H1 (cell line): ENCODE measurements at regions not wholly inside any gene's neighbourhood (a gene's known extent, or its start where the extent isn't known, plus 50 kb on each side); places are given as distances from the start of the nearest gene placed in this dataset.

ENCODE experiments used
- CTCF ChIA-PET: fragments of 300-600 bp; sonication (Branson Sonifier 250); formaldehyde crosslinking; loops from one replicate; lab custom pipeline; 2021; ENCODE audit not compliant: partially characterized antibody; lab: Charles Lee
- POLR2A ChIA-PET: fragments of 300-600 bp; sonication (Branson Sonifier 250); formaldehyde crosslinking; loops from one replicate; lab custom pipeline; 2021; ENCODE audit warnings: inconsistent platforms; ENCODE audit not compliant: partially characterized antibody; lab: Charles Lee
- DNase-seq, 2 experiments: peaks; one replicate each; pipeline versions ENCODE4 v3.0.0 to v3.0.0-alpha.2; 2010 to 2022; ENCODE audit warnings: low spot score in 2 of 2, low read depth in 1 of 2, mixed read lengths in 1 of 2
- FAIRE-seq: peaks from 2 replicates; lab custom pipeline; 2011; peaks lifted over from hg19 to GRCh38; lab: Jason Lieb, UNC
- H2AFZ ChIP-seq: 2 replicates; pipeline ENCODE4 v1.8.1; 2012; ENCODE audit warnings: low read length, inconsistent platforms
- H2AK5ac ChIP-seq: 2 replicates; pipeline ENCODE4 v1.6.1; 2013; ENCODE audit warnings: low read depth, low read length
- H2BK120ac ChIP-seq: replicated peaks from 2 replicates; pipeline ENCODE3; 2013; ENCODE audit warnings: low read depth, low read length, inconsistent platforms
- H2BK12ac ChIP-seq: 2 replicates; pipeline ENCODE4 v1.6.1; 2013; ENCODE audit warnings: low read depth, low read length
- H2BK15ac ChIP-seq: 2 replicates; pipeline ENCODE4 v1.6.1; 2013; ENCODE audit warnings: low read length
- H2BK20ac ChIP-seq: 2 replicates; pipeline ENCODE4 v1.6.1; 2013; ENCODE audit warnings: low read length
- H2BK5ac ChIP-seq: 2 replicates; pipeline ENCODE4 v1.6.1; 2013; ENCODE audit warnings: low read depth, low read length
- H3K14ac ChIP-seq: 2 replicates; pipeline ENCODE4 v1.6.1; 2013; ENCODE audit warnings: inconsistent platforms; ENCODE audit not compliant: insufficient read length
- H3K18ac ChIP-seq: 2 replicates; pipeline ENCODE4 v1.6.1; 2013; ENCODE audit warnings: low read length; ENCODE audit errors: extremely low read depth
- H3K23ac ChIP-seq: 2 replicates; pipeline ENCODE4 v1.6.1; 2013; ENCODE audit warnings: inconsistent platforms; ENCODE audit not compliant: insufficient read length
- H3K23me2 ChIP-seq: 2 replicates; pipeline ENCODE4 v1.6.1; 2013; ENCODE audit warnings: low read depth, low read length
- H3K27ac ChIP-seq: 2 replicates; pipeline ENCODE4 v1.6.1; 2011; ENCODE audit warnings: low read depth, low read length, inconsistent platforms
- H3K27me3 ChIP-seq, 4 experiments: replicated peaks in 1 of 4; 1 replicate in 1 of 4; 2 replicates in 3 of 4; pipeline versions ENCODE4 v1.6.1 to v1.8.1; 2011 to 2013; ENCODE audit warnings: low read length in 3 of 4, mild to moderate bottlenecking in 3 of 4, inconsistent platforms in 2 of 4, mixed read lengths in 2 of 4, moderate library complexity in 1 of 4; ENCODE audit not compliant: control insufficient read depth in 3 of 4, insufficient read depth in 3 of 4; ENCODE audit errors: extremely low read depth in 1 of 4
- H3K36me3 ChIP-seq, 4 experiments: 2 replicates each; pipeline versions ENCODE4 v1.6.1 to v1.8.1; 2011 to 2013; ENCODE audit warnings: mild to moderate bottlenecking in 4 of 4, low read length in 3 of 4, moderate library complexity in 2 of 4, control low read depth in 1 of 4, inconsistent platforms in 1 of 4; ENCODE audit not compliant: insufficient read depth in 4 of 4, control insufficient read depth in 2 of 4
- H3K4ac ChIP-seq: replicated peaks from 2 replicates; pipeline ENCODE3; 2013; ENCODE audit warnings: low read length, low read depth, mixed read lengths, inconsistent platforms; ENCODE audit not compliant: insufficient read length
- H3K4me1 ChIP-seq, 4 experiments: replicated peaks in 1 of 4; 1 replicate in 1 of 4; 2 replicates in 3 of 4; pipeline versions ENCODE4 v1.6.1 to v1.8.1; 2011 to 2013; ENCODE audit warnings: low read length in 3 of 4, inconsistent platforms in 2 of 4, mixed read lengths in 1 of 4; ENCODE audit not compliant: insufficient read depth in 4 of 4, control insufficient read depth in 3 of 4
- H3K4me2 ChIP-seq, 2 experiments: 2 replicates each; pipeline versions ENCODE4 v1.6.1 to v1.8.1; 2011 to 2013; ENCODE audit warnings: low read depth in 2 of 2, low read length in 2 of 2, control low read depth in 1 of 2, inconsistent platforms in 1 of 2, mild to moderate bottlenecking in 1 of 2; ENCODE audit not compliant: insufficient read depth in 1 of 2
- H3K4me3 ChIP-seq, 4 experiments: fragments of 200-600, 300-600 bp in 1 of 4; sonication (generic), shearing (Covaris generic), sonication (Bioruptor Twin) in 1 of 4; 2 replicates each; pipeline versions ENCODE4 v1.5.1 to v1.8.1; 2011 to 2016; ENCODE audit warnings: low read length in 4 of 4, low read depth in 3 of 4, control low read depth in 2 of 4, inconsistent platforms in 2 of 4, mild to moderate bottlenecking in 2 of 4, mixed read lengths in 1 of 4, moderate library complexity in 1 of 4; ENCODE audit not compliant: insufficient read depth in 2 of 4; ENCODE audit errors: extremely low read depth in 1 of 4
- H3K56ac ChIP-seq: replicated peaks from 2 replicates; pipeline ENCODE3; 2013; ENCODE audit warnings: low read depth, mild to moderate bottlenecking, mixed read lengths, low read length, inconsistent platforms; ENCODE audit not compliant: insufficient read length
- H3K79me1 ChIP-seq: 2 replicates; pipeline ENCODE4 v1.6.1; 2013; ENCODE audit warnings: low read depth, low read length, control low read depth
- H3K79me2 ChIP-seq, 2 experiments: 2 replicates each; pipeline versions ENCODE4 v1.6.1 to v1.8.1; 2012 to 2013; ENCODE audit warnings: low read length in 2 of 2, mild to moderate bottlenecking in 2 of 2, inconsistent platforms in 1 of 2; ENCODE audit not compliant: insufficient read depth in 2 of 2, control insufficient read depth in 1 of 2
- H3K9ac ChIP-seq, 4 experiments: replicated peaks in 1 of 4; 1 replicate in 1 of 4; 2 replicates in 3 of 4; pipeline versions ENCODE4 v1.6.1 to v1.8.1; 2011 to 2013; ENCODE audit warnings: low read depth in 3 of 4, low read length in 3 of 4, control low read depth in 2 of 4, mild to moderate bottlenecking in 2 of 4, moderate library complexity in 2 of 4, inconsistent platforms in 1 of 4; ENCODE audit errors: extremely low read depth in 1 of 4
- H3K9me3 ChIP-seq, 2 experiments: 2 replicates each; pipeline versions ENCODE4 v1.6.1 to v1.8.1; 2012 to 2013; ENCODE audit warnings: mild to moderate bottlenecking in 2 of 2, moderate library complexity in 2 of 2, control low read depth in 1 of 2, inconsistent platforms in 1 of 2, low read depth in 1 of 2, low read length in 1 of 2, mixed read lengths in 1 of 2; ENCODE audit not compliant: insufficient read depth in 2 of 2
- H4K20me1 ChIP-seq, 2 experiments: replicated peaks in 1 of 2; 2 replicates each; pipeline versions ENCODE3 to v1.8.1; 2011 to 2013; ENCODE audit warnings: inconsistent platforms in 2 of 2, low read length in 2 of 2, mild to moderate bottlenecking in 1 of 2; ENCODE audit not compliant: insufficient read depth in 2 of 2, control insufficient read depth in 1 of 2
- H4K5ac ChIP-seq: 2 replicates; pipeline ENCODE4 v1.6.1; 2013; ENCODE audit warnings: low read length, low read depth, mixed read lengths, inconsistent platforms; ENCODE audit not compliant: insufficient read length
- H4K8ac ChIP-seq: 2 replicates; pipeline ENCODE4 v1.8.0; 2013; ENCODE audit warnings: mild to moderate bottlenecking, moderate library complexity, low read length, inconsistent platforms; ENCODE audit not compliant: insufficient read depth; ENCODE audit errors: extremely low read depth
- H4K91ac ChIP-seq: replicated peaks from 2 replicates; pipeline ENCODE3; 2013; ENCODE audit warnings: low read length, mixed read lengths, inconsistent platforms; ENCODE audit not compliant: insufficient read length
- BACH1 ChIP-seq: IDR thresholded peaks from 2 replicates; pipeline ENCODE4 v1.6.1; 2012; ENCODE audit warnings: low read length, improper control_type of control experiment
- BRCA1 ChIP-seq: IDR thresholded peaks from 2 replicates; pipeline ENCODE4 v1.6.1; 2012; ENCODE audit warnings: low read depth, low read length, improper control_type of control experiment
- CTBP2 ChIP-seq: IDR thresholded peaks from 2 replicates; pipeline ENCODE4 v1.7.0; 2011; ENCODE audit warnings: borderline replicate concordance, mild to moderate bottlenecking, moderate library complexity, mixed read lengths, low read length; ENCODE audit not compliant: insufficient read depth, insufficient read length
- EP300 ChIP-seq, 2 experiments: IDR thresholded peaks; 1 replicate in 1 of 2; 2 replicates in 1 of 2; pipeline ENCODE4 v1.6.1; 2011 to 2012; ENCODE audit warnings: low read depth in 2 of 2, low read length in 2 of 2, mild to moderate bottlenecking in 2 of 2, borderline replicate concordance in 1 of 2, inconsistent platforms in 1 of 2, moderate library complexity in 1 of 2
- HDAC2 ChIP-seq, 2 experiments: fragments of 300-600 bp in 1 of 2; sonication (generic) in 1 of 2; IDR thresholded peaks; 2 replicates each; pipeline ENCODE4 v1.6.1; 2011 to 2012; ENCODE audit warnings: low read depth in 2 of 2, low read length in 2 of 2, mild to moderate bottlenecking in 2 of 2, moderate library complexity in 2 of 2, borderline replicate concordance in 1 of 2, inconsistent platforms in 1 of 2
- MAX ChIP-seq: IDR thresholded peaks from 2 replicates; pipeline ENCODE4 v1.6.1; 2012; ENCODE audit warnings: inconsistent platforms
- RBBP5 ChIP-seq: IDR thresholded peaks from 2 replicates; pipeline ENCODE4 v1.7.1; 2012; ENCODE audit warnings: low read depth, mild to moderate bottlenecking, inconsistent platforms, low read length, moderate library complexity, borderline replicate concordance
- RNF2 ChIP-seq: fragments of 200-900, 300-1000 bp; sonication (generic); IDR thresholded peaks from 2 replicates; pipeline ENCODE4 v1.7.1; 2016; ENCODE audit warnings: borderline replicate concordance, low read depth, mild to moderate bottlenecking, antibody characterized with exemption, low read length; ENCODE audit not compliant: poor library complexity, severe bottlenecking; ENCODE audit errors: missing control alignments
- SP4 ChIP-seq: IDR thresholded peaks from 2 replicates; pipeline ENCODE4 v1.6.1; 2012; ENCODE audit warnings: low read length, inconsistent platforms
- TBP ChIP-seq: IDR thresholded peaks from 2 replicates; pipeline ENCODE4 v1.6.1; 2011; ENCODE audit warnings: low read depth, low read length, improper control_type of control experiment
- TCF12 ChIP-seq: IDR thresholded peaks from 2 replicates; pipeline ENCODE4 v1.6.1; 2011; ENCODE audit warnings: low read depth, mild to moderate bottlenecking, low read length
- USF2 ChIP-seq: IDR thresholded peaks from 2 replicates; pipeline ENCODE4 v1.6.1; 2011; ENCODE audit warnings: low read length, improper control_type of control experiment
- WGBS, 2 experiments: shearing (Covaris generic) in 1 of 2; methylation state at CpG; one replicate each; pipeline versions ENCODE4 v1.1.6 to v1.1.7; 2013 to 2015; ENCODE audit warnings: low lambda C conversion rate in 2 of 2, mixed read lengths in 2 of 2, inconsistent platforms in 1 of 2, low coverage in 1 of 2, missing lambda C conversion rate in 1 of 2; ENCODE audit not compliant: insufficient replicate concordance in 2 of 2, insufficient coverage in 1 of 2, insufficient read length in 1 of 2; ENCODE audit errors: extremely low coverage in 1 of 2, missing lambda C conversion rate in 1 of 2; 5-methylcytosine and 5-hydroxymethylcytosine counted together

GRCh38 chr12:66763467-66763866 lies 84.6 kb upstream of the GRIP1 start:
- Histone ChIP-seq H3K36me3 (no peaks in the 10 kb centered on the region; a peak in 1 of 8 replicates), H3K4me2 (no peak overlapping the region), H3K27ac (no peak overlapping the region), H3K79me2 (no peaks in the 10 kb centered on the region), H3K23ac (no peak overlapping the region), H2AK5ac (no peak overlapping the region), H2BK20ac (no peak overlapping the region), H2BK15ac (no peak overlapping the region), H3K79me1 (no peaks in the 10 kb centered on the region; the same call in 1 of the 2 replicates), H3K27me3 (no peaks in the 10 kb centered on the region), H4K91ac (no peak overlapping the region), H2AFZ (no peak overlapping the region), H4K8ac (no peak overlapping the region), H3K9ac (no peak overlapping the region), H3K18ac (no peak overlapping the region), H4K20me1 (no peaks in the 10 kb centered on the region), H3K56ac (no peak overlapping the region), H2BK5ac (no peak overlapping the region), H4K5ac (no peak overlapping the region), H2BK12ac (no peak overlapping the region), H3K4me3 (no peak overlapping the region), H3K23me2 (no peaks in the 10 kb centered on the region), H3K4me1 (peaks cover 0 to 4% (median under 1%) of the 10 kb centered on the region in 4 experiments; a peak in 1 of 7 replicates), H3K14ac (no peak overlapping the region), H3K9me3 (peaks cover 0 to 3% of the 10 kb centered on the region in 2 experiments; a peak in 1 of 4 replicates), H3K4ac (no peak overlapping the region), H2BK120ac (no peak overlapping the region)
- FAIRE-seq (no peak), DNase-seq (no peak)
- ChIA-PET CTCF (interaction anchor here (0.6 to 1.7 kb wide), 6 partner anchors 9 to 1390 kb away, joined by 3 to 4 read pairs (median 4); no protein-coding TSS in a partner anchor), POLR2A (no interaction called here)
- WGBS, 2 experiments = 89% methylated on average over 4 of the region's 4 CpGs; no CpG with 5 or more reads in 1 of the 2 experiments
- TF ChIP-seq HDAC2 (IDR thresholded peaks at IDR 0.05; ENCODE audit: borderline replicate concordance in 1 of 2, low read depth in 2 of 2, low read length in 2 of 2) (no peak), RBBP5 (no peak), EP300 (IDR thresholded peaks at IDR 0.05; ENCODE audit: borderline replicate concordance in 1 of 2, low read depth in 2 of 2, low read length in 2 of 2) (no peak), TBP (no peak), MAX (no peak), BACH1 (no peak), USF2 (no peak), TCF12 (no peak), RNF2 (no peak), SP4 (no peak), CTBP2 (no peak), BRCA1 (no peak)
